ENCODE measurements at regions not wholly inside any gene's neighbourhood (a gene's known extent, or its start where the extent isn't known, plus 50 kb on each side); places are given as distances from the start of the nearest gene placed in this dataset.

- in situ Hi-C loops (cut with MboI; ENCODE audit: low sequenced_read_pairs): no loop called here
Measured at GRCh38 chr15:85886309-85886811, 91.6 kb upstream of the KLHL25 start.

GRCh38 chr15:85889956-85890619, 95.4 kb upstream of the KLHL25 start:
- in situ Hi-C loops (cut with MboI; ENCODE audit: low sequenced_read_pairs): no loop called here

- in situ Hi-C loops (cut with MboI; ENCODE audit: low sequenced_read_pairs): no loop called here
Measured at GRCh38 chr15:85890620-85890980, 95.9 kb upstream of the KLHL25 start.

GRCh38 chr15:85891470-85891869, 96.7 kb upstream of the KLHL25 start:
- in situ Hi-C loops (cut with MboI; ENCODE audit: low sequenced_read_pairs): no loop called here

- in situ Hi-C loops (cut with MboI; ENCODE audit: low sequenced_read_pairs): no loop called here
Measured at GRCh38 chr15:85892232-85892631, 97.5 kb upstream of the KLHL25 start.

- in situ Hi-C loops (cut with MboI; ENCODE audit: low sequenced_read_pairs): no loop called here
Measured at GRCh38 chr15:85897207-85897894, 102.6 kb upstream of the KLHL25 start.

- in situ Hi-C loops (cut with MboI; ENCODE audit: low sequenced_read_pairs): no loop called here
Measured at GRCh38 chr15:85897895-85898717, 103.4 kb upstream of the KLHL25 start.

GRCh38 chr15:85899927-85900326, 105.2 kb upstream of the KLHL25 start:
- in situ Hi-C loops (cut with MboI; ENCODE audit: low sequenced_read_pairs): no loop called here

- in situ Hi-C loops (cut with MboI; ENCODE audit: low sequenced_read_pairs): no loop called here
Measured at GRCh38 chr15:85905751-85906450, 111.2 kb upstream of the KLHL25 start.

GRCh38 chr15:85906640-85907039, 111.9 kb upstream of the KLHL25 start:
- in situ Hi-C loops (cut with MboI; ENCODE audit: low sequenced_read_pairs): no loop called here

GRCh38 chr15:85910834-85911233, 116.1 kb upstream of the KLHL25 start:
- in situ Hi-C loops (cut with MboI; ENCODE audit: low sequenced_read_pairs): no loop called here

GRCh38 chr15:85913461-85913860, 118.7 kb upstream of the KLHL25 start:
- in situ Hi-C loops (cut with MboI; ENCODE audit: low sequenced_read_pairs): no loop called here

GRCh38 chr15:85920956-85921355, 126.2 kb upstream of the KLHL25 start:
- in situ Hi-C loops (cut with MboI; ENCODE audit: low sequenced_read_pairs): no loop called here

GRCh38 chr15:85924088-85924487, 129.4 kb upstream of the KLHL25 start:
- in situ Hi-C loops (cut with MboI; ENCODE audit: low sequenced_read_pairs): no loop called here

GRCh38 chr15:85925649-85926237, 131.0 kb upstream of the KLHL25 start:
- in situ Hi-C loops (cut with MboI; ENCODE audit: low sequenced_read_pairs): no loop called here

- in situ Hi-C loops (cut with MboI; ENCODE audit: low sequenced_read_pairs): no loop called here
Measured at GRCh38 chr15:85926834-85927233, 132.1 kb upstream of the KLHL25 start.

- in situ Hi-C loops (cut with MboI; ENCODE audit: low sequenced_read_pairs): no loop called here
Measured at GRCh38 chr15:85927931-85928537, 133.3 kb upstream of the KLHL25 start.

- in situ Hi-C loops (cut with MboI; ENCODE audit: low sequenced_read_pairs): no loop called here
Measured at GRCh38 chr15:85929786-85930185, 135.1 kb upstream of the KLHL25 start.

- in situ Hi-C loops (cut with MboI; ENCODE audit: low sequenced_read_pairs): no loop called here
Measured at GRCh38 chr15:85932391-85932790, 137.7 kb upstream of the KLHL25 start.

GRCh38 chr15:85934691-85935090, 140.0 kb upstream of the KLHL25 start:
- in situ Hi-C loops (cut with MboI; ENCODE audit: low sequenced_read_pairs): no loop called here
